Hindlimb muscle (tissue), 1 donor: ENCODE measurements at regions not wholly inside any gene's neighbourhood (a gene's known extent, or its start where the extent isn't known, plus 50 kb on each side); places are given as distances from the start of the nearest gene placed in this dataset.

Experiments used
- DNase-seq: peaks from one replicate; pipeline ENCODE4 v3.0.0-alpha.2; 2013

DNA sequence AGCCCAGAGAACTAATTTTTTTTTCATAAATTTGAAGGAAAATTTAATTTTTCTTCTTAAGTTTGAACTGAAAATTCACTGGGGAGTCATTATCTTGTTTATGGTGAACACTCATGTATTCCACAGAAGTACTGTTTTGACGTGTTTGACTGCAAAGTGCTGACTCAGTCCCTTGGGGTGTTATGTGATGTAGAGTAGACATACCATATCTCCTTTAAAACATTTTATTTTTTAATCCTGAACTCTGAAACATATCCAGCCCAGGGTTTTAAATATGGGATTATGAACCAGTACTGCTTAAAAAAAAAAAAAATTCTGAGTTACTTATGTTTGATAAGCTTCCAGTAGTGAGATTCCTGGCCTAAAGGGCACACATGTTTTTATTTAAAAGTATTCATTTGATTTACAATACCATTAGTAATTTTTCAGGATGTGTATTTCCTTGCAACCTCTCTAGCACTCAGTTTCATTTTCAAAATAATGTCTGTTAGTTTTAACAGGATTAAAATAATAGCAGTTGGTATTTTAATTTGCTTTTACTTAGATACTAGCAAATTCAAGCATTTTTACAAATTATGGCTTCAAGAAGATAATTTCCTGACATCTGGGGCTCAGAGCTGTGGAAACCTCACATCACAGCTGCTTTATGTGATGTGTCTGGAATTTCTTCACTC is 81.7 kb upstream of the PDE10A start:
- no peak for DNase-seq

DNA sequence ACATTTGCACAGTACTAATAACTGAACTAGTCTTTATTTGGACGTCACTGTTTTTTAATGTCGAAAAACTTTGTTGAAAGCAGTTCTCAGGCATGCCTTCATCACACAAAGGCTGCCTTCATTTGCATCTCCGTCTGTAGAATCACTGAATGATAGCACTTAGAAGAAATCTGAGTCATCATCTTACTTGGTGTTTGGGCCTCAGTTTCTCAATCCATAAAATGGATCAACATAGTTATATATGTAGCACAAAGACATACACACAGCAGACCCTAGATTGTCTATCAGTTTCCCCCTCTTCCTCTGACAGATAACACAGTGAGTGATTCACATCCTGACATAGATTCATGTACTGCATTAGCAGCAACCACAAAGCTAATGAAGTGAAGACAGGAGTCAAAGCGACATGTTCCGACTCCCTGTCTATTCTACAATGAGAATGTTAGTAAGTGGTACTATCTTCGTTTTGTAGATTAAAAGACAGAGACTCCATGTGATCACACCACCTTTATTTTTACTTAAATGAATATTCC is 80.4 kb upstream of the PDE10A start:
- no peak for DNase-seq

DNA sequence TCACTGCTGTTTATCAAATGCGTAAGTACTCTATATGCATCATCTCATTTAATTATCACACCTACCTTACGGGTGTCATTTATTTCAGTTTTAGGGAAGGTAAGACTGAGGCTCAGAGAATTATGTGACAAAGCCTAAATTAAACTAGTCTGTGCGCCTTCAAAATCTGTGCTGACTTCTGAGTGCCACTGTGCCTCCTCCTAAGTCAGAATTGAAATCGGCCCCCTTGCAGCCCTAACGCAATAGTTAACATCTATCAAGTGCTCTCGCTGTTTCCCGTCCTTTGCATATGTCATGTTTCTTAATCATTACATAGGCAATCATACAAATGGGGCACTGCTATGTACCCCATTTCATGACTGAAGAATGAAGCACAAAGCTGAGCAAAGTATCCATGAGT is 79.0 kb upstream of the PDE10A start:
- DNase-seq, result no peak

DNA sequence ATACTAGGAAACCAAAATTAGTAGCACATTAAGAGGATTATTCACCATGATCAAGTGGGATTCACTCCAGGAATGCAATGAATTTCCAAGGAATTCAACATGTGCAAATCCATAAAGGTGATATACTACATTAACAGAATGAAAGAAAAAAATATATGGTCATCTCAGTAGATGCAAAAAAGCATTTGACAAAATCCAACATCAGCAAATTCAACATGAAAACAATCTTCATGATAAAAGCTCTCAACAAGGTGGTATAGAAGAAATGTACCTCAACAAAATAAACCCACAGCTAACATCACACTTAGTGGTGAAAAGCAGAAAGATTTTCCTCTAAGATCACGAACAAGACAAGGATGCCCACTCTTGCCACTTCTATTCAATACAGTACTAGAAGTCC is 74.4 kb upstream of the PDE10A start:
- no peak for DNase-seq

DNA sequence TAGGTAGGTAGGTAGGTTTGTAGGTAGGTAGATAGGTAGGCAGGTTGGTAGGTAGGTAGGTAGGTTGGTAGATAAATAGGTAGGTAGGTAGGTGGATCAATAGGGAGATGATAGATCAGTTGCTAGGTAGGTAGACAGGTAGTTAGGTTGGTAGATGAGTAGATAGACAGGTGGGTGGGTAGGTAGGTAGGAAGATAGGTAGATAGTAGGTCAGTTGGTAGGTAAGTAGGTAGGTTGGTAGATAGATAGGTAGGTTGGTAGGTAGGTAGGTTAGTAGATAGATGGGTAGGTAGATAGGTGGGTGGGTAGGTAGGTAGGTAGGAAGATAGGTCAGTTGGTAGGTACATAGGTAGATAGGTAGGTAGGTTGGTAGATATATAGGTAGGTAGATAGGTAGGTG is 72.0 kb upstream of the PDE10A start:
- no peak for DNase-seq

DNA sequence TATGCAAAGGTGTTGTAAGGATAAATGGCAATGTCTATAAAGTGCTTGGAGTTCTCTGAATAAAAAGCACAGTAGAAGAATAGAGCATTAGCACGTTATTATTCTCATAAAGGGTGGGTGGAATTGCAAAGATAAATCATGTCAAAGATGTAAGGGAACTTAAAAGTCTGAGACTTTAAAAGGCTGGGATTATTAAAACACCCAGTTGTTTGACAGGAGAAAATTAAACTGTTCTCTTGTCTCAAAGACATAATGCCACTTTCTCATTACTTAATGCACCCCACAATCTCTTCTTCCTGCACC is 70.4 kb upstream of the PDE10A start:
- no peak for DNase-seq

DNA sequence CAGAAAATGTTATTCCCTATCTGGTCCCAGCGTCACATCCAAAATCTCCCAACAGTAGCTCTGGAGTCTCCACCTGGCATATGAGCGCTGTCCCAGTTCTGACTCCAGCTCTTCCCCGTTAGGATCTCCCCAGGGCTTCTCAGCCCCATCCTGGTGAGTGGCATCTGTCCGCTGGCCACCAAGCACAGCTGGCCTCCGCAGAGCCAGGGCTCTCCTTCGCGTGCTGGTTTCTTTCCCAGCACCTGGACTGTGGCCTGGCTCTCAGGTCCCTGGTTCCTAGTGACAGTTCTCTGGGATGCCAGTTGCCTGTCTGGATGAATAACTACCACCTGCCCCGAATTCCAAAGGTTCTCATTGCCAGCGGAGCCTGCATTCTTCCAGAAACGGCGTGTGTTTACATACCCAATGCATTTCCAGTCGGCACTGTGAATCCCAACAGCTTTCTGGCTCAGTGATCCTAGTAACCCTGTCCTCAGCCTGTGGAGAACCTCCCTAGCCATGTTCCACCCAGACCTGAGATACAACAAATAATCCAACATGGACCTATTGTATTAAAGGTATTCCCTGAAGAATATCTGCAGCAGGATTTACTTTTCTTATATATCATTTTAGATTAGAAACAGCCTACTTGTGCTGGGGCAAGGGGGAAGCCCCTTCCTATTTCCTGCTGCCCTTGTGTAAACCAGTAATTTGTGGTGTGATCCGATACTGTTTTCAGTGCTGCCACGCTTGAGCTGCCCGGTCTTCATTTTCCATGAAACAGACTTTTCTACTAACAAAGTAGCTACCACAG is 69.9 kb upstream of the PDE10A start:
- no peak for DNase-seq

DNA sequence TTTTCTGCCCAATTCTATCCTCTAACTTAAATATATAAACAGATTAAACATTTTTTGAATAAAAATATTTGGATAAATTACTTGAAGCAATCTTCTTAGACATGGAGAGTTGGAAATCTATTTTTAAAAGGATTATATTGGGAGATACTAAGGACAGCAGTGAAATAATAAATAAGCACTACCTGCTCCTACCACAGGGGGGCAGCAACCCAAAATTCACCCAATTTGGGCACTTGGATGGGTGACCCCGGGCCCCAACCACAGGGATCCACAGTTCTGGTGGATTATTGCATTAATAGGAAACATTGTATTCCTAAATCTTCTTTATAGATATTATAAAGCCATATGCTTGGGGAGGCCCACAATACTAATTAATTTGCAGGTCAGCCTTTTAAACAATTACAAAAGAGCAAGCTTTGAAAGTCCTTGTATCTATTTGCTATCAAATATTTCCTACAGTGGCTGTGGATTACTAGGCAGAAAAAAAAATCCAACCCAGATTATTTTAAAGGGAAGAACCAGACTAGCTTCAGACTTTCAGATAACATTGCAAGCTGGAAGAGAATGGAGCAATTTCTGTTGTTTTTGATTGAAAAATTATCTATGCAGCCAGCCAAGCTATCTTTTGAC is 66.4 kb upstream of the PDE10A start:
- DNase-seq, result no peak

DNA sequence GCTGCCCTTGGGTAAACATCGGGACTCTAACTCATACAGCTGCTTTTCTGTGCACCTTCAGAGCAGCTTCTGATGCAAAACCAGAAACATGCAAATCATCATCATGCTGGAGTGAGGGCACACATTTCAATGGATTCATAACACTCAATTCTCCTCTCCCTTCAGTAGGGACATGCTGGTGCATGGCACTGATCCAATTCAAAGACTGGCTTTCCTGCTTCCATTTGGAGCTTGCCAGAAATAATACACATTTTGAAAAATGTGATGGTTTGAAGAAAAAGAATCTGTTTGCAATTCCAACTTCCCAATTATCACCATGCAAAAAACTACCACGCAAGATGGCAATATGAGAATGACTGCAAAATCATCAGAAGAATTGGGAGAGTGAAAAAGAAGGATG is 65.2 kb upstream of the PDE10A start:
- no peak for DNase-seq

DNA sequence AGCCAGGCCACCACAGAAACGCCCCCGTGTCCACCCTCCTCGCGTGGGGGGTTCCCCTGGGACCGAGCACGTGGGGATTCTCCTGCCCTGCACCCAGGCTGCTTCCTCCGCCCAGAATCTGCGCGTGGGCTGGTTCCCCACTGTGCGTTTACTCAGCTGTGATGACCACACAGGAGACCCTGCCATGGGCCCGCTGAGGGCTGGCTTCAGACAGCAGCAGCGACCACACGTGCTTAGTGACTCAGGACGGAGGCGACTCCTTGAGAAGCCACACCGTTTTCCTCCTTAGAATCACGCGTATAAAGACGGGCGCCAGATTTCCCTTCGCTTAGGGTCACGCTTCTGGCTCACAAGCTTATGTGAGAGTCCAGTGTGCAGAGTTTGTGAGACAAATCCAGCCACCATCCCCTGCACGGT is 63.9 kb upstream of the PDE10A start:
- DNase-seq, result peak; percentile 43

DNA sequence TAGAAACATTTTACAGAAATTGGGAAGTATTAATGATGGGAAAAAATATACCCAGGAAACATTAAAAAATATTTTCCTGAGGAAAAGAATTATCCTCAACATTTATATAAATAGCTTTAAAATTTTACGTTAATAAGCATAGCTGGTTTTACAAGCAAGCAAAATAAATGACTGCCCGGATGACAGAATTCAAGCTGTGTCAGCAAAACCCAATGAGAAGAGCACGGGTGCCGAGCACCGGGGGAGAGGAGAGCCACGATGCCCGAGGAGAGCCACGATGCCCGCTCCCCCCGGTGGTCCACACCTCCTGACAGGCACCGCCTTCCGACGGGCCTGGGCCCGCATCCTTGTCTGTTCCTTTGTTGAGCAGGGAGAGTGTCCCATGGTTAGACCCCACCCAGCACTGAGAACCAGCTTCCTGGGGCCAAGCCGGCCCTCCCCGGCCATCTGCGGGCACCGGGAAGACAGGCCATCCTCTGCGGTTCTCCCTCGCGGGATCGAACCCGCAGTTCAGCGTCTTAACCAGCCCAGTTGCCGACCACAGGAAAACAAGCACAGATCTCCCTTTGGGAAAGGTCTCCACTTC is 63.3 kb upstream of the PDE10A start:
- no peak for DNase-seq

DNA sequence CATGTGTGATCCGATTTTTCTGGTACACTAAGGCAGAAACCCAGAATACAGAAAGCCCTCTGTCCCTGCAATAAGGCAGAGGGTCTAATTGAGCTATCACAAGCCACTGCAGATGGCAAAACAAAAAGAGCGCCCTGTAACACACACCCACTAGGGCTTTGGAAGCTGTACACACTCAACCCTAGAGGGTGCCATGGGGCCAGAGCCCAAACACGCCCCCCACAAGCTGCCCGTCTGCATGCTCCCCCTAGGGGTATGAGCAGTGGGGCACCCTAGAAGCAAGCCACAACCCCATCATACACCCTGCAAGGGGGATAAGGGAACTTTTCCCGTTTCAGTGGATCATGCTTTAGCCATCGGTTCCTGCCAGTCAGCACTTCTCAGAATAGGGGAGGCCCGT is 62.2 kb upstream of the PDE10A start:
- no peak for DNase-seq

DNA sequence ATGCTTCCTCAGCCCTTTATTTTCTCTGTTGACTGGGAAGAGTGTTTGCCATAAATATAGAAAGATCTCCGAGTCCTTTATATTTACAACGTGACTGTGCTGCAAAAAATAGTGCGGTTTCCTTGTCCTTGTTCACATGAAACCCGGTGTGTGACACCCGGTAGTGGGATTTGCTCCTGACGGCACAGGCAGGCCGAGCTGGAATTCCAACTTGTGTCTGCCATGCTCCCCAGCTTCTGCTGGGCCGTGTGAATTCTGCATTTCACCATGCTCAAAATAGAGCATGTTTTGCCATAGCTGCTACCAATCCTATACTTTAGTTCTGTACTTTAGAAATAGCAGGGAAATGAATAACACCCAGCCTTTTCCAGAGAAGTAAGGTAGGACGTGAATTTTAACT is 60.3 kb upstream of the PDE10A start:
- DNase-seq, result no peak

DNA sequence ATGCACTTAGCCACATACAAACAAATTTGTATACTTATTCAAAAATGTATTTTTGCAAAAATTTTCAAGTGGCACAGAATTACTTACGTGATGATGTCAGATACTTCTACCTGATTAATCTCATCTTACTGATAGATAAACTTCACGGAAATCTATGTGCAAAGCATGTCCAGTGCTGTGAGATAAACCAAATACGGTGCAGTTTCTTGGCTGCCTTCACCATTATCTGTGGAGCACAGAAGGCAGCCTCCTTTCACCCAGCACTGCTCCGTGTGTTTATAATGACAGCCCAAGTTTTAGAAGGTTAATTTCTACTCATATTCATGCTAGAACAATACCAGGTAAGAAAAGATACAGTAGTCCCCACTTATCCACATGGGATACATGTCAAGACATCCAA is 59.0 kb upstream of the PDE10A start:
- DNase-seq, result no peak

DNA sequence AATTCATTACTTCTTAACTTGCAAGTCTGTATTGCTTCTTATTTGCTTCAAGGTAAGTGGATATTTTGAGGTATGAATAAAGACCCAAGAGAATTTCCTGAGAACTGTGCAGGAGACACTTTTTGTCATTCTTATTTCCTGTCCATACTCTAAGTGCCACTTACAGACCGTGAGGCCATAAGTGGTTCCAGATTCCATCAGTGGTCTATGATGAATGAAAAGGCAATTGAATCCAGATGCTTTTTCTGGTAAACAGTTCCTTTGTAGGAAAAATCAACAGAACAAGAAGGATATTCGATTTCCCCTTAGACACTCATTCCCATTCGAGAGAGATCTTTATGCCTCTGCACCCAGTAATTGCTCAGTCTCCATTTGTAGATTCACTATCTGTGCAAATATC is 58.3 kb upstream of the PDE10A start:
- no peak for DNase-seq

DNA sequence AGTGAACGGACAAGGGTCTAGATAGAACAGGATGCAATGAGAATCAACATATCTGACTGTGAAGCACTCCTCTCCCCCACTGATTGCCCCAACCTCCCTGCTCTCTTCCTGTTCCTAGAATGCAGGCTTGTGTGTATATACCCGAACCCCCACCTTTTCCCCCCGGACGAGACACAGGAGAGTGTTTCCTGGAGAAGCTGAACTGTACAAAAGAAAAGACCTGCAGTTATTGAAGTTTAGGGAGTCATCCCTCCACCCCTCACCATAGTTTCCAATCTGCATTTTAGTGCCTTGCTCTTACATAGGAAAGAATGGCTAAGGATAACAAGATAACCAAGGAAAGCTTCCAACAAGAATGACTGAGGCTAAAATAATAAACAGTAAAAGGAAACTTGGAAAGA is 55.5 kb upstream of the PDE10A start:
- no peak for DNase-seq

DNA sequence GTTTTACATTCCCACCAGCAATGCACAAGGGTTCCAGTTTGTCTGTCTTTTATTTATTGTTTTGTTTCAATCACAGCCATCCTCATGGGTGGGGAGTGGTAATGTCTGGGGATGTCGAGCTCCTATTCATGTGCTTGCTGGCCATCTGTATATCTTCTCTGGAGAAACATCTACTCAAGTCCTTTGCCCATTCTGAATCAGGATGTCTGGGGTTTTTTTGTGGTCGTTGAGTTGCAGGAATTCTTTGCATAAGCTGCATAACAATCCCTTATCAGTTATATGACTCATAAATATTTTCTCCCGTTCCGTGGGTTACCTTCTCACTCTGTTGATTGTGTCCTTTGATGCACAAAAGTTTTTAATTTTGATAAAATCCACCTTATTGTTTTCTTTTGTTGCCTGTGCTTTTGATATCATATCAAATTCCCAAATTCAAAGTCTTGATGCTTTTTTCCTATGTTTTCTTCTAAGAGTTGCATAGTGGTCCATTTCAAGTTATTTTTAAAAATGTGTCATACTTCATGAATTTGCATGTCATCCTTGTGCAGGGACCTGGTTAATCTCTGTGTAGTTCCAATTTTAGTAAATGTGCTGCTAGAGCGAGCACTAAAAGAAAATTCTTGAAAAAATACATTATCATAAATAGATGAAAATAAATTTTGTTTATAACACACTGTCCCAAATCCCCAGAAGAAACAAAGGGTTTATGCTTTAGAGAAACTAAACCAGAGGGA is 54.9 kb upstream of the PDE10A start:
- no peak for DNase-seq

DNA sequence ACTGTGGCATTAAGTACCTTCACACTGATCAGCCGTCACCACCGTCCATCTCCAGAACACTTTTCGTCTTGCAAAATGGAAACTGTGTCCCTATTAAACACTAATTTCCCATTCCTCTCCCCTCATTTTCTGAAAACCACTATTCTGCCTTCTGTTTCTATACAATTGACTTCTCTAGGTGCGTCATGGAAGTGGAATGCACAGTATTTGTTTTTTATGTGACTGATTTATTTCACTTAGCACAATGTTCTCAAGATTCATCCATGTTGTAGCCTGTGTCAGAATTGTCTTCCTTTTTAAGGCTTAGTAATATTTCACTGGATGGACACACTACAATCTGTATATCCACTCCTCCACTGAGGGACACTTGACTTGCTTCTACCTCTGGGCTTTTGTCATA is 53.8 kb upstream of the PDE10A start:
- DNase-seq, result no peak

DNA sequence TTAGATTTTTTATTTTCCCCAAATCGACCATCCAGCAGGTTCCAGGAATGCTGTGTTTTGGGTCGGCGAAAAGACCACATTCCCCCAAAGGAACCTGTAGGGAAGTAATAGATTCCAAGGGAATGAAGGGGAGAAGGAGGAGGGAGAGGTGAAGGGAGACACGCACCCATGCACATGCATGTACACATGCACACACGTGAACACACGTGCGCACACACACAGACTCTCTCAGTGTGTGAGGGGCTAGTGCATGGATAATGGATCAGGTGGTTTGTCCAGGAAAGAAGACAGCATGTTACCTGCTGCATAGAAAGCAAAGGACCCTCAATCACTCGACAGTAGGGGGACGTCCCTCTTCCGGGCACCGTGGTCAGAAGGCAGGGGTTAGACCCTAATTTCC is 52.4 kb upstream of the PDE10A start:
- no peak for DNase-seq

DNA sequence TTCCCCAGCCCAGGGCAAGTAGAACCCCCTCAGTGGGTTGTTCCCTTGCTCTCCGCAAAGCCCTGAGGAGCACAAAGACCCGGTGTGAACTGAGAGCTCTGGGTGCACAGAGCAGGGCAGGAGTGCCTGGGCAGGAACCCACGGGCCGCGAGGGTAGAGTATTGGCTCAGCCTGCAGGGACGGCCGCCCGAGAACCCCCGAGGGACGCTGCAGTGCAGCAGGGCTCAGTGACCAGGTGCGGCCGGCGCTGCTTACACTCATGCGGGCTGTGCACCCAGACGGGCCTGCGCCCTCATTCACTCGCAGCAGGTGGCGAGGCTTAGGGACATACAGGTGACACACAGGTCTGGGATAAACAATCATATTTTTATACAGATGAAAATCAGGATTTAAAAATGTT is 51.9 kb upstream of the PDE10A start:
- no peak for DNase-seq

DNA sequence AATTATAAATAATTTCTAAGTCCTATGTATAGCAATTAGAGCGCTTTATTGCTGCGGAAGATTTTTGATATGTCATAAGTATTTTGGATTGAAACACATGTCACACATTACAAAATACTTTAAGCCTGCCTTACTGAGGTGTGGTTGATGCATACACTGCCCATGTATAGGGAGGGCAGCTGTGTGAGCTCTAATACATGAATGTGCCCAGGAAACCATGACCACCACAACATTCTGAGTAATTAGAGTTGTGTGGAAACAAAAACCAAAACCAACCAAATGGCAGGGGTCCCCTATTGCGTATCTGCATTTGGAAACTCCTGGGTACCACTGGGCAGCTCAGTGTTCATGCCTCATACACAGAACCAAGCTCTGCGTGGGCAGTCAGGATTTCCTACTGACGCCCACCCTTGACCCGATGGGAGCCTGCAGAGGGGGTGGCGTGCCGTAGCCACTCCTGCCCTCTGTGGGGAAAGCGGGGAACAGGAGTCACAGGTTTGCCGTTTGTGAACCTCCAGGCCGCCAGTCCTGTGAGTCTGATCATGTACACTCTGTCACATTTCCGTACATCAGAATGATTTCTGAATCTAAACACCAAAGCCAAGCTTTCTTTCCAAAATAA is 50.9 kb upstream of the PDE10A start:
- no peak for DNase-seq
